HG03139 (cell line): ENCODE measurements at regions not wholly inside any gene's neighbourhood (a gene's known extent, or its start where the extent isn't known, plus 50 kb on each side); places are given as distances from the start of the nearest gene placed in this dataset.
"Not testable (repeated sequence)": the region's sequence is repeated elsewhere in the genome, so short reads cannot be mapped to it uniquely, and the experiment has no call there.

ENCODE experiments used
- ATAC-seq: cut with Tn5 transposase; IDR thresholded peaks from one replicate; pipeline ENCODE4 v1.9.1; 2021; ENCODE audit not compliant: unreplicated experiment

GRCh38 chr5:60517850-60518249, 182.1 kb downstream of the DEPDC1B start:
- no peak for ATAC-seq

DNA sequence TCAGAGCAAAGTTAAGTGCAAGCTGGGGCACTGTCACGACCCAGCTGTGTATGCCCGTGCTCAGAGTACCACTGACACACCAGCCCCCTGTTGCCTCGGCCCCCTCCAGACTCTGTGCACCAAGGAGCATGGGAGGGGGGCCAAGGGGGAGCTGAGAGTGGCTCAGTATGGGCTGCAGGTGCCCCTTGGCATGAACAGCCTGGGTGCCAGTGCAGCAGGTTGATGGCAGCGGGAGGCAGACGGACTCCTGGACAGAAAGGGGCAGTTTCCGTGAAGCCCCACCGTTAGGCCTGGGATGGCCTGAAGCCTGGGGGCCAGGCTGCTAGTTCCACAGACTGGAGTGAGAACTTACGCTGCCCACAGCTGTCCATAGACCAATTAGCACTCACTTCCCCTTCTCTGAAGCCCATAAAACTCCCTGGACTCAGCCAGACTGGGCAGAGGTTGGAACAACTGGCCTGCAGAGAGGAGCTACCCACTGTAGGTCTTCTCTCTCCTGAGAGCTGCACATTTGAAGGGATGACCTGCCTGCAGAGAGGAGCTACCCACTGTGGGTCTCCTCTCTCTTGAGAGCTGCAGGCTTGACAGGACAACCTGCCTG, 182.8 kb downstream of the DEPDC1B start:
- ATAC-seq = no peak

- no peak for ATAC-seq
These were observed 183.3 kb downstream of the DEPDC1B start for GRCh38 chr5:60516688-60517087.

- no peak for ATAC-seq
These were observed 185.8 kb downstream of the DEPDC1B start for GRCh38 chr5:60514152-60514551.

DNA sequence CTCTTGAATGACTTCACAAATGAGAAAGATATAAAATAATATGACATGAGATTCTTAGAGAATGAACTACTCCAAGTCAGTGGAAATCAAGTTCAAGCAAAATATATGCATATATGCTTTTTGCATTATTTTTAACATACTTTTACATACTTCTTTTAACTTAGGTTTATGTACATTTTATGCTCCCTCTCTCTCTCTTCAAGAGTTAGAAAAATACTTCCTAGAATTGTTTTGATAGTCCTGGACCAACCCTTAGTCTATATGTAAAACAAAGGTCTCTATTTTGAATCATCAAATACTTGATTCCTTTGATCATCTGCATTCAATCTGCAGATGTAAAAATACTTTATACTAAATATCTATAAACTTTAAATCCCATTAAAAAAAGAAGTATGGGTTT, 187.8 kb downstream of the DEPDC1B start:
- ATAC-seq = no peak

DNA sequence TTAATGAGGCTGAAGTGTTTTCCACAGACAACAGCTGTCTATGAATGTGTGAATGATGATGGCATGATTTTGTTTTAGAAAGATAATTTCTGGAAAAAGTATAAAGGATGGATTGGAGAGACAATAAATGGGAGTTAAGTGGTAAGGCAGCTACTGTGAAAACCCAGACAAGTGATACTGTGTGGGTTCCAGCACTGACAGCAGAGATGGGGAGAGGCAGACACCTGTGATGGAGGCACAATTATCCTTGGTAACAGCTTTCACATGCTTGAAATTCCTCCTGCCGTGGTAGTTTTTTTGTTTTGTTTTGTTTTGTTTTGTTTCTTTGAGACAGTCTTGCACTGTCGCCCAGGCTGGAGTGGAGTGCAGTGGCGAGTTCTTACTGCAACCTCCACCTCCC, 189.3 kb downstream of the DEPDC1B start:
- no peak for ATAC-seq

DNA sequence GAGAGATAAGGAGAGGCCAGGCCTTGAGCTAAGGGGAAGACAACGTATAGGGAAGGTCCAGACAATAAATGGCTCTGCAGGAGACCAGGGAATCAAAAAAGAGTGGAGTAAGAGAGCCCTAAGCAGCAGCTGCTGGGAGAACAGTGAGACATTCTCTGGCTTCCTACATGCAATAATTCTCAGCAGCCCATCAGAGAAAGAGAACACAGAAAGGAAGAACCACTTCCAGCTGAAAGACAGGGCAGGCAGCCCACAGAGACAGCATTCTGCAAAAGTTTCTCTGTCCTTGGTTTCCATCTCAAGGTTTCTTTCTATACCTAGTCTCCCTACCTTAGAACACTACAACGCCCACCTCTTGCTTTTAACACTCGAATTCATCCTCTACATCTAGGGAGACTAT, 189.9 kb downstream of the DEPDC1B start:
- no peak for ATAC-seq

GRCh38 chr5:60509519-60509918, 190.4 kb downstream of the DEPDC1B start:
- no peak for ATAC-seq

- ATAC-seq = no peak
These were observed 192.3 kb downstream of the DEPDC1B start for GRCh38 chr5:60507687-60508086.

- no peak for ATAC-seq
These were observed 194.4 kb downstream of the DEPDC1B start for GRCh38 chr5:60505373-60506171.

DNA sequence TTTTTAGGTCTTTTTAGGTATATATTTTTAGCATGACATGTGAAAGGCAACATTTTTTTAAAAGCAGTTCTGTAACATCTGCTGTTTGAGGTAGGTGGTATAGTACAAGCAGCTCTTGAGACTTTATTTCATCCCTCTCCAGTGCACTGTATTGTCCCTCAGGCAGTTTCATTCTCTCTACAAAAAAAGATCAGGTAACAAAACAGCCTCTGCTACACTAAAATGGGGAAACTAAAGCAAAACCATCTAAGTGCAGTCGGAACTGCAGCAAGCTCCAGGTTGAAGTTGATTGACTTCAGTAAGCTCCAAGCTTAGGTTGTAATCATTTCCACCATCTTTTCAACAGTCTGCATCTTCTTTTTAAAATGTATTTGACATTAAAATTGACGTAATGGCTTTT, 195.6 kb downstream of the DEPDC1B start:
- peak; percentile 60 for ATAC-seq

GRCh38 chr5:60503771-60504170, 196.2 kb downstream of the DEPDC1B start:
- peak; percentile 59 for ATAC-seq

GRCh38 chr5:60497706-60498500, 202.1 kb downstream of the DEPDC1B start:
- ATAC-seq = no peak

DNA sequence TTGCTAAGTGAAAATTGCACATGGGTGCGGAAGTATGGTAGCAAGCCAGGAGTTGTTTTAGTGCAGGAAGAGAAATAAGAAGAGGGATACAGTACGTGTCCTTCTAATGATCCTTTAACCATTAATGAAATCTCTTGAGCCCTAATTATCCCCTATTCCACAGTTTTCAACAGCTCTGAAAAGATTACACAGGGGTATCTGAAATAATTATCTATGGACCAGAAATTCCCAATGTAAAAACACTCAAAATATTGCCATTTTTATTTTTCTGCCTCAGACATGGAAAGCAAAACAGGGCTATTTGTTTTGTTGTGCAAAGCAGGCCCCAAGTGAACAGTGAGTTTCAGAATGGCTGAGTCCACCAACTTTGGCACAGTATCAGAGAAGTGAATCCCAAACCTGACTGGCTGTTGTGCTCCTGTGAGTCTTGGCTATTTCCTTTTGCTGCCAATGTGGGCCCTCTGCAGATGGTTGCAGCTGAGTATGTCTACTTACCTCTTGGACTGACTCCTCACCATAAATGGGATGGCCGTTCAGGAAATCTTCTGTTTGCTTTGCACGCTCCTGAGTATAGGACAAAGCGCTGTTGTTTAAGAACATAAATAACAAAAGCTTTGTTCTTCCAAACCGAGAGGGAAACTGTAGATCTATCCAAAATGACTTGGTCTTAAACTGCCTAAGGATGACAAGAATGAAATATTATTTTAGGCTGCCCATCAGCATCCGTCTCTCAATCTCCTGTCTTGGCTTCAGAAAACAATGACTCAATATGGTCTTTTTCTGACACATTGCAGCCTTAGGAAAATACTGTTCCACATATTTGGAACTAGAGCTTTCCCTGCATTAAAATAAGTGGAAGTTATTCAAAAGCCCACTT, 204.1 kb downstream of the DEPDC1B start:
- ATAC-seq = no peak

DNA sequence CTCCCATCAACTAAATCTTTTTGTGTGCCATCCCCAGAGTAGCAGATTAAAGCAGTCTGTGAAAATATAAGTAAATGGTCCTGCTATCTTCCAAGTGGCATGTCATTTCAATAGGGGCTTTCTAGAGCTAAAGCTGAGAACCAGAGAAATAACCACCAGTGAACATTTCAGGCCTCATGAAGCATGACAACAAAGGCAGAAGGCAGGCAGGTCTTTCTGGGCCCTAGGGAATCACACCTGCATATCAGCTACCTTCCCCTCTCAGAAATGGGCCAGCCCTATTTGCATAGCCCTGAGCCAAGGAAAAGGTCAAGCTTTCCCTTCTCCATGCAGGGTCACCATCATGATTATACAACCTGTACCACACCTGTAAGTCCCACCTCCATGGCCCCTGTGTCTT, 205.3 kb downstream of the DEPDC1B start:
- ATAC-seq = no peak

- no peak for ATAC-seq
These were observed 205.8 kb downstream of the DEPDC1B start for GRCh38 chr5:60494144-60494543.

DNA sequence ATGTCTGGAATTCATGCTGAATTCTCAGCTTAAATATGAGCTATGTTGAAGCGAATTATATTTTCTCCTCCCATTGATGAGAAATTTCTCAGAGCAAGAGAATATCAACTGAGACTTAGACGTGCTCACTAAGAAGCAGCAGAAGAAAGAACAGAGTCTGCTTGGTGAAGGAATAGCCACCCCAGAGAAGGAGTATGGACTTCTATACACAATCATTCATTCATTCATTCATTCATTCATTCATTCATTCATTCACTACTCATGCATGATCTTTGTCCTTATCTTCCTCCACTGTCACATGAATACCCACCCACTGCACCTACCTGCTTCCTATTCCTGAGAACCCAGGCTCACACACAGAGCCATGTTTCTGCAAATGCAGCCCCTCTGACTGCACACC, 206.6 kb downstream of the DEPDC1B start:
- ATAC-seq = no peak

DNA sequence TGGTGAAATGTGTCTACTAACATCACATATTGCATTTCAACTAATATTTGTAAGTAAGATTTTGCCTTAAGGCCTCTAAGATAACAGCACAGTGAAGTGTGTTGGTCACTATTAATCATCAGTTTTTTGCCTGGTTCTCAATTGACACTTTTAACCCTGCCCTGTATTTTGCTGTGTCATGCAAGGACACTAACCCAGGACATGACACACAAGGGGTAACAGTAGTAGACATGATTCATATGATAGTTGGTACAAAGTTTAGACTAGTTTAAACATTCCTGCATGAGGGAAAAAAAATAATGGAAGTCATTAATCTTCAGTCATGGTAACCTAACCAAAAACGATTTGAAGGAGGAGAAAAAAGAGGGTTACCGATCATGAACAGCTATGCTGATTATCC, 207.0 kb downstream of the DEPDC1B start:
- ATAC-seq = no peak

DNA sequence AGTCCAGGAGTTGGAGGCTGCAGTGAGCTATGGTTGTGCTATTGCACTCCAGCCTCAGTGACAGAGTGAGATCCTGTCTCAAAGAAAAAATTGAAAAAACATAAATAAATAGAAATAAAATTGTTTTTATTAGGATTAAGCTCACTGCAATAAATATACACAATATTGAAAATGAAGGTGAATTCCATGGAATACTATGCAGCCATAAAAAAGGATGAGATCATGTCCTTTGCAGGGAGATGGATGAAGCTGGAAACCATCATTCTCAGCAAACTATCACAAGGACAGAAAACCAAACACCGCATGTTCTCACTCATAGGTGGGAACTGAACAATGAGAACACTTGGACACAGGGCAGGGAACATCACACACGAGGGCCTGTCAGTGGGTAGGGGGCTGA, 207.6 kb downstream of the DEPDC1B start:
- ATAC-seq = not testable (repeated sequence)

DNA sequence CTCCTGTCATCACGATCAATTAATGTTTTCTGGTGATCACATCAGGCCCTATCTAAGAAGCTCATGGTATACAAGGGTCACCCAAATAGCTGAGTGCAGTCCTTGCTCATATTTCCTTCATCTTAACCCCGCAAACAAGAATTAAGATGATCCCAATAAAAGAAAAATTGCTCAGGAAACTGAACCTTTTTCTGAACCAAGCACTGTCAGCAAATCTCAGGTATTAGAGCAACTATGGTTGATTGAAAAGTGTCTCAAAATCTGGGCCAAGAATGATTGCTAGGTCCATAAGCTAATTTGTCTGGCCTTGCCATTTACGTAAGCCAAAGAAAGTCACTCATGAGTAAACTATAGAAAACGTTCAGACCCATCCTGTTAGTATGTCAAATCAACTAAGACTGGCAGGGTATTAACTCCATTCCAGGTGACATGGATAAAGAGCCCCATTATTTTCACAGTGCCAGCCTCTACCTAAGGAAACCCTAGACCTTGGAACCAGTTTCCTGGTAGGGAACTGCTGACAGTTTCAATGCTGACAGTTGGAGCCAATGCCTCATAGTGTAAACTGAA, 209.3 kb downstream of the DEPDC1B start:
- ATAC-seq = no peak

DNA sequence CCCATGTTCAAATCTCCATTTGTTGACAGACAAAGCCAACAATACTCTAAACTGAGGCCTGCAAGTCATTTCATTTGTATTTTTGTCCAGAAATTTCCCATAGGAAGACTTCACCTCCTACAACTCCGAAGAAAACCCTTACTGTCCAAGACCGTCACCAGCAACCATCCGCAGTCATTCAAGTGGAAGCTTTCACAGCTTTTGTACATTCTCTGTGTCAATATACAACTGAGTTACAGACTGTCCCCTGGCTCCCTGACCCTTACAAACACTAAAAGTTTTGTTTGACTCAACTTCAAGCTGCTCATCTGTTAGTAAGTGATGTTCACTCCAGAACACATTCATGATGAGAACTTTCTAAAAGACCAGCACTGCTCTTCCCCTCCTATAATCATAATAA, 210.1 kb downstream of the DEPDC1B start:
- no peak for ATAC-seq
